Mesenchymal stem cell (in vitro differentiated cells and primary cell): ENCODE measurements at regions not wholly inside any gene's neighbourhood (a gene's known extent, or its start where the extent isn't known, plus 50 kb on each side); places are given as distances from the start of the nearest gene placed in this dataset.
A peak's percentile ranks its signal among the peaks of the same experiment; 100 is the strongest.

Source experiments
- DNase-seq: peaks from one replicate; pipeline ENCODE4 v3.0.0-alpha.2; 2013
- H2AFZ ChIP-seq: one replicate; pipeline ENCODE4 v1.6.1; 2013; ENCODE audit warnings: low read depth, mild to moderate bottlenecking, control low read depth, inconsistent platforms, low read length, moderate library complexity
- H2AK5ac ChIP-seq: 2 replicates; pipeline ENCODE4 v1.6.1; 2013; ENCODE audit warnings: low read length, moderate library complexity, mild to moderate bottlenecking, inconsistent platforms; ENCODE audit not compliant: severe bottlenecking
- H2BK120ac ChIP-seq: one replicate; pipeline ENCODE4 v1.6.1; 2013; ENCODE audit warnings: low read depth, mild to moderate bottlenecking, inconsistent platforms, low read length, moderate library complexity
- H2BK12ac ChIP-seq, 2 experiments: one replicate each; pipeline ENCODE4 v1.6.1; 2013; ENCODE audit warnings: inconsistent platforms in 2 of 2, low read length in 2 of 2, mild to moderate bottlenecking in 2 of 2, moderate library complexity in 2 of 2, control low read depth in 1 of 2
- H2BK15ac ChIP-seq: one replicate; pipeline ENCODE4 v1.6.1; 2013; ENCODE audit warnings: mild to moderate bottlenecking, low read depth, inconsistent platforms; ENCODE audit not compliant: poor library complexity, severe bottlenecking
- H2BK5ac ChIP-seq: 2 replicates; pipeline ENCODE4 v1.6.1; 2013; ENCODE audit warnings: low read depth, mild to moderate bottlenecking, low read length, control low read depth, inconsistent platforms; ENCODE audit not compliant: poor library complexity, severe bottlenecking
- H3K14ac ChIP-seq, 2 experiments: one replicate each; pipeline ENCODE4 v1.6.1; 2013; ENCODE audit warnings: inconsistent platforms in 2 of 2, low read length in 2 of 2, control low read depth in 1 of 2, mild to moderate bottlenecking in 1 of 2, moderate library complexity in 1 of 2
- H3K18ac ChIP-seq, 2 experiments: one replicate each; pipeline ENCODE4 v1.6.1; 2013; ENCODE audit warnings: inconsistent platforms in 2 of 2, low read length in 2 of 2, control low read depth in 1 of 2, low read depth in 1 of 2, mild to moderate bottlenecking in 1 of 2
- H3K23ac ChIP-seq, 2 experiments: one replicate each; pipeline ENCODE4 v1.6.1; 2013; ENCODE audit warnings: inconsistent platforms in 2 of 2, low read length in 2 of 2, mild to moderate bottlenecking in 2 of 2, moderate library complexity in 2 of 2, control low read depth in 1 of 2
- H3K27ac ChIP-seq: 2 replicates; pipeline ENCODE4 v1.5.1; 2013; ENCODE audit warnings: mild to moderate bottlenecking, moderate library complexity, low read length, control low read depth, inconsistent platforms; ENCODE audit not compliant: poor library complexity, severe bottlenecking
- H3K27me3 ChIP-seq, 2 experiments: 2 replicates each; pipeline versions ENCODE4 v1.6.1 to v1.7.0; 2013; ENCODE audit warnings: low read length in 2 of 2, mild to moderate bottlenecking in 2 of 2, moderate library complexity in 2 of 2, control low read depth in 1 of 2, inconsistent platforms in 1 of 2; ENCODE audit not compliant: control insufficient read depth in 1 of 2, insufficient read depth in 1 of 2
- H3K36me3 ChIP-seq, 2 experiments: 2 replicates each; pipeline versions ENCODE4 v1.6.1 to v1.7.0; 2013; ENCODE audit warnings: low read length in 2 of 2, control low read depth in 1 of 2, inconsistent platforms in 1 of 2, low read depth in 1 of 2, mild to moderate bottlenecking in 1 of 2; ENCODE audit not compliant: insufficient read depth in 2 of 2, control insufficient read depth in 1 of 2
- H3K4ac ChIP-seq, 2 experiments: one replicate each; pipeline ENCODE4 v1.6.1; 2013; ENCODE audit warnings: inconsistent platforms in 2 of 2, low read length in 2 of 2, mild to moderate bottlenecking in 2 of 2, moderate library complexity in 2 of 2, control low read depth in 1 of 2, low read depth in 1 of 2
- H3K4me1 ChIP-seq: 2 replicates; pipeline ENCODE4 v1.6.1; 2013; ENCODE audit warnings: low read depth, low read length, control low read depth; ENCODE audit not compliant: control insufficient read depth, insufficient read depth
- H3K4me2 ChIP-seq: 2 replicates; pipeline ENCODE4 v1.6.1; 2013; ENCODE audit warnings: low read length, mild to moderate bottlenecking, inconsistent platforms; ENCODE audit not compliant: poor library complexity, severe bottlenecking
- H3K4me3 ChIP-seq, 2 experiments: 2 replicates each; pipeline versions ENCODE4 v1.5.1 to v1.7.0; 2013; ENCODE audit warnings: low read length in 2 of 2, mild to moderate bottlenecking in 2 of 2, control low read depth in 1 of 2, low read depth in 1 of 2; ENCODE audit not compliant: insufficient read depth in 1 of 2
- H3K79me1 ChIP-seq: replicated peaks from 2 replicates; pipeline ENCODE4 v1.6.1; 2013; ENCODE audit warnings: mild to moderate bottlenecking, control low read depth, low read length, inconsistent platforms; ENCODE audit not compliant: poor library complexity, severe bottlenecking
- H3K9ac ChIP-seq: 2 replicates; pipeline ENCODE4 v1.7.0; 2013; ENCODE audit warnings: mild to moderate bottlenecking, low read length, moderate library complexity
- H3K9me3 ChIP-seq: 2 replicates; pipeline ENCODE4 v1.7.0; 2013; ENCODE audit warnings: mild to moderate bottlenecking, low read length; ENCODE audit not compliant: control insufficient read depth
- H4K8ac ChIP-seq: one replicate; pipeline ENCODE4 v1.6.1; 2013; ENCODE audit warnings: inconsistent platforms, mild to moderate bottlenecking, low read length, moderate library complexity
- H4K91ac ChIP-seq: one replicate; pipeline ENCODE4 v1.6.1; 2013; ENCODE audit warnings: mild to moderate bottlenecking, low read length, inconsistent platforms
- WGBS: methylation state at CpG from one replicate; pipeline ENCODE4 v1.1.7; 2013; ENCODE audit warnings: mixed read lengths; 5-methylcytosine and 5-hydroxymethylcytosine counted together

DNA sequence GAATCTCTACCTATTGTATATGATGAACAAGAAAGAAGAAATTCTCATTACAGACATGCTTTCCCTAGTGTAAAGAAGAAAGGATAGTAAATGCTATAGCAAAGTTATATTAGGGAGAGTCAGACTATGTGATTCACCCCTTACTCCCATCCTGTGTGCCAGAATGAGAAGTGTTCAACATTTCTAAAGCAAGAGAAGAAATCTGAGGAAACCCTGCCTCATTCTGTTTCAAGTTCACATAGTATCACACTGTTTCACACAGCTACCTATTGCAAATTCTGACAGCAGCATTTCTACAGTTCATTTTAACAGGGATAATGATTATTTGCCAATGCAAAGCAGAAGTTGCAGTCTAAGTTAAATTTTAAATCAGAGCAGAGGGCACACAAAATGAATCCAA is 267.2 kb upstream of the TCF21 start:
- Histone ChIP-seq H3K23ac (no peak overlapping the region), H2BK5ac (no peak overlapping the region), H2BK15ac (no peak overlapping the region), H3K14ac (no peak overlapping the region), H3K9ac (peak overlapping the region; percentile 1), H2BK12ac (no peak overlapping the region), H3K18ac (no peak overlapping the region), H2AFZ (no peak overlapping the region), H4K91ac (no peak overlapping the region), H3K79me1 (no peaks in the 10 kb centered on the region), H3K4me2 (no peak overlapping the region), H3K36me3 (no peaks in the 10 kb centered on the region), H4K8ac (no peak overlapping the region), H2BK120ac (no peak overlapping the region), H3K4me1 (no peaks in the 10 kb centered on the region), H3K27ac (no peak overlapping the region), H3K9me3 (no peaks in the 10 kb centered on the region), H3K27me3 (no peaks in the 10 kb centered on the region), H3K4ac (no peak overlapping the region), H3K4me3 (no peak overlapping the region), H2AK5ac (no peak overlapping the region)
- no peak for DNase-seq

DNA sequence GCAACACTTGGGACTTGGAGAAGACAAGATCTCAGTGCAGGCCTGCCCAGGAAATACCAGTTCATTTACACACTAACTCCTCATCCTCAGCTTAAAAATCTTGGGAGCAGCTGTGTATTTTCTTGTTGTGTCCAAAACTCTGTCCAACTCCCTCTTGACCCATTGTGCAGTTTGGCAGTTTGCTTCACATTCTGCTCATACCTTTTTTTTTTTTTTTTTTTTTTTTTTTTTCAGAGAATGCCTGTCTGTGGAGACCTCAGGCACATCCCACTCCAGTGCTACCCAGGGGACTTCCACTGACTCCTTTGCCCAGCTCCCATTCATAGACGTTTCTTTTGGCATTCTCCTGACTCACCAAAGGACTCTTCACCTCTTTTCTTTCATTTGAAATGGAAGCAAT is 265.8 kb upstream of the TCF21 start:
- Histone ChIP-seq H3K4ac (no peak overlapping the region), H3K4me3 (peak overlapping the region in 1 of 2 experiments; percentile 7), H3K36me3 (no peaks in the 10 kb centered on the region), H2BK120ac (no peak overlapping the region), H3K79me1 (no peaks in the 10 kb centered on the region), H3K9me3 (no peaks in the 10 kb centered on the region), H3K4me1 (no peaks in the 10 kb centered on the region), H2BK12ac (no peak overlapping the region), H2BK15ac (no peak overlapping the region), H2BK5ac (no peak overlapping the region), H4K8ac (no peak overlapping the region), H2AFZ (no peak overlapping the region), H3K14ac (no peak overlapping the region), H2AK5ac (no peak overlapping the region), H3K23ac (no peak overlapping the region), H3K4me2 (no peak overlapping the region), H4K91ac (no peak overlapping the region), H3K27me3 (no peaks in the 10 kb centered on the region), H3K18ac (peak overlapping the region in 1 of 2 experiments; percentile 23), H3K27ac (no peak overlapping the region), H3K9ac (peak overlapping the region; percentile 59)
- 0% methylated on average over 1 of the region's 1 CpG for WGBS
- DNase-seq: peak; percentile 50

DNA sequence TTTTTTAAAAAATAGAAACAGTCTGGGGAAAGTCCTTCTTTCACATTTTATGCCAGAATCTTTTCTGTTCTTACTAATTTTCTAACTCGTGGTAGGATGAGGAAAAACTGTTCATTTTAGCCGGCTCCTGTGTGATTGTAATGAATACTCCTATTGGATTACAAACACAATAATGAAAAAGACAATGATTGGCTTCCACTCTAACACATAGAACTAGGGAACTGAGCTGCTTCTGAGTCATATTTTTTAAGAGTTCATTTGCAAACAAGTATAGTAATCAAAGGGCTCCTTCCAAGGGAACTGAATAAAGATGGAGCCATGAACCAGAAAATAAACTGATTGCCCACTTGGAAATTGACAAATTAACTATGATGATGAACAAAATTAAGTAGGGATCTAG is 265.3 kb upstream of the TCF21 start:
- Histone ChIP-seq H4K91ac (no peak overlapping the region), H3K4me2 (no peak overlapping the region), H3K4me1 (no peaks in the 10 kb centered on the region), H3K27ac (no peak overlapping the region), H2BK12ac (no peak overlapping the region), H2BK120ac (no peak overlapping the region), H4K8ac (no peak overlapping the region), H2AFZ (no peak overlapping the region), H3K9ac (peak overlapping the region; percentile 59), H3K18ac (no peak overlapping the region), H2AK5ac (no peak overlapping the region), H3K23ac (no peak overlapping the region), H3K36me3 (no peaks in the 10 kb centered on the region), H3K4me3 (no peak overlapping the region), H2BK15ac (no peak overlapping the region), H3K27me3 (no peaks in the 10 kb centered on the region), H3K14ac (no peak overlapping the region), H3K4ac (no peak overlapping the region), H2BK5ac (no peak overlapping the region), H3K79me1 (no peaks in the 10 kb centered on the region), H3K9me3 (no peaks in the 10 kb centered on the region)
- no peak for DNase-seq
- no CpG with 5 or more reads among the region's 2 CpGs for WGBS

DNA sequence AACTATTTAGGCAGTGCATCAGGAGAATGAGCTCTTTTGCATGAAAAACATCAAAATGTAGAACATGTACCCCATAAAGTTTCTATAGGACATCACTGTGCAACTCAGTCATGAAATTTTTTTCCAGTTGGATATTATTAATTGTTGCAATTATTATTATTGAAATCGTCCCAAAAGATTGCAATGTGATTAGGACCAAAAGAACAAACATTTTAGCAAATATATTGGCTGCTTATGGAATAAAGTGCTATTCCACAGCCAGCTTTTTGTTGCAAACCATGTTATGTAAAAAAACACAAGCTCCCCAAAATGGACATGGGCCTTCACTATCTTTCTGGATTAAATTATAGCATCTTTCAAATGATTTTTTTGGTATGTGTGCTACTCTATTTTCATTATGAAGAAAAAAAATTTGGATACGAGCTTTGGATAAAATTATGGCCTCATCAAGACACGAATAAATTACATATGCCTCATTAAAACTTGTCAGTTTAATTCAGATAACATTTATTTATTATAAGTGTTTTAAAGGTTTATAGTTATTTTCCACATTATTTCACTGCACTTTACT is 262.7 kb upstream of the TCF21 start:
- no peak overlapping the region for H3K4me2 ChIP-seq
- H3K4me1 ChIP-seq: no peaks in the 10 kb centered on the region
- no peak overlapping the region for H2BK15ac ChIP-seq
- no peak overlapping the region for H3K27ac ChIP-seq
- no peaks in the 10 kb centered on the region for H3K27me3 ChIP-seq
- H3K14ac ChIP-seq: no peak overlapping the region
- H3K4ac ChIP-seq: no peak overlapping the region
- no peak overlapping the region for H4K91ac ChIP-seq
- no peaks in the 10 kb centered on the region for H3K9me3 ChIP-seq
- H3K4me3 ChIP-seq: no peak overlapping the region
- H3K36me3 ChIP-seq: no peaks in the 10 kb centered on the region
- H2BK120ac ChIP-seq: no peak overlapping the region
- no peak overlapping the region for H4K8ac ChIP-seq
- no peak overlapping the region for H2AFZ ChIP-seq
- no peak overlapping the region for H2BK12ac ChIP-seq
- H2BK5ac ChIP-seq: no peak overlapping the region
- H2AK5ac ChIP-seq: no peak overlapping the region
- no peaks in the 10 kb centered on the region for H3K79me1 ChIP-seq
- H3K23ac ChIP-seq: no peak overlapping the region
- no peak overlapping the region for H3K9ac ChIP-seq
- 100% methylated on average over 1 of the region's 3 CpGs for WGBS
- H3K18ac ChIP-seq: no peak overlapping the region
- no peak for DNase-seq
